Urinary bladder (tissue), 1 donor: ENCODE measurements at regions not wholly inside any gene's neighbourhood (a gene's known extent, or its start where the extent isn't known, plus 50 kb on each side); places are given as distances from the start of the nearest gene placed in this dataset. TPM values are rescaled to one million over a fixed set of nuclear protein-coding genes. Genes with fewer than 3 reads are reported as not detected.

Source experiments
- small RNA-seq: library from RNA; depleted of rRNA; stranded (forward); fragments of <200 nt; gene quantifications from one replicate; pipeline ENCODE3, GENCODE V24; 2014

Small RNA genes lying in the stretch of these regions (small RNA-seq; reads per million reads assigned to genes)
- not detected for gene AC013410.2
